GM21367 (cell line): ENCODE measurements at regions not wholly inside any gene's neighbourhood (a gene's known extent, or its start where the extent isn't known, plus 50 kb on each side); places are given as distances from the start of the nearest gene placed in this dataset.
"Not testable (repeated sequence)": the region's sequence is repeated elsewhere in the genome, so short reads cannot be mapped to it uniquely, and the experiment has no call there.

Experiments used
- ATAC-seq: cut with Tn5 transposase; IDR thresholded peaks from one replicate; pipeline ENCODE4 v1.9.1; 2021; ENCODE audit not compliant: unreplicated experiment

GRCh38 chr4:187059895-187060294 is 336.2 kb upstream of the FAT1 start:
- no peak for ATAC-seq

- no peak for ATAC-seq
Observed at GRCh38 chr4:187060551-187060950, 336.9 kb upstream of the FAT1 start.

- ATAC-seq, result no peak
Observed at GRCh38 chr4:187063251-187063650, 339.6 kb upstream of the FAT1 start.

- no peak for ATAC-seq
Observed at GRCh38 chr4:187064033-187064432, 340.4 kb upstream of the FAT1 start.

- no peak for ATAC-seq
Observed at GRCh38 chr4:187065396-187065795, 341.7 kb upstream of the FAT1 start.

- no peak for ATAC-seq
Observed at GRCh38 chr4:187065806-187066205, 342.1 kb upstream of the FAT1 start.

GRCh38 chr4:187069398-187069797 is 345.7 kb upstream of the FAT1 start:
- ATAC-seq, result no peak

GRCh38 chr4:187070158-187070557 is 346.5 kb upstream of the FAT1 start:
- no peak for ATAC-seq

GRCh38 chr4:187070740-187071139 is 347.1 kb upstream of the FAT1 start:
- ATAC-seq, result no peak

- no peak for ATAC-seq
Observed at GRCh38 chr4:187071946-187072600, 348.4 kb upstream of the FAT1 start.

GRCh38 chr4:187073820-187074219 is 350.2 kb upstream of the FAT1 start:
- no peak for ATAC-seq

GRCh38 chr4:187075514-187075913 is 351.9 kb upstream of the FAT1 start:
- no peak for ATAC-seq

- no peak for ATAC-seq
Observed at GRCh38 chr4:187077744-187078401, 354.2 kb upstream of the FAT1 start.

GRCh38 chr4:187084701-187085100 is 361.0 kb upstream of the FAT1 start:
- ATAC-seq, result no peak

- no peak for ATAC-seq
Observed at GRCh38 chr4:187085339-187085738, 361.7 kb upstream of the FAT1 start.

- ATAC-seq, result no peak
Observed at GRCh38 chr4:187086151-187086550, 362.5 kb upstream of the FAT1 start.

- ATAC-seq, result no peak
Observed at GRCh38 chr4:187088070-187088799, 364.6 kb upstream of the FAT1 start.

- no peak for ATAC-seq
Observed at GRCh38 chr4:187090401-187090800, 366.7 kb upstream of the FAT1 start.

- ATAC-seq, result not testable (repeated sequence)
Observed at GRCh38 chr4:187090832-187091231, 367.2 kb upstream of the FAT1 start.

- no peak for ATAC-seq
Observed at GRCh38 chr4:187094144-187094543, 370.5 kb upstream of the FAT1 start.

GRCh38 chr4:187098429-187098828 is 374.8 kb upstream of the FAT1 start:
- no peak for ATAC-seq

- ATAC-seq, result no peak
Observed at GRCh38 chr4:187103351-187103750, 379.7 kb upstream of the FAT1 start.
